ENCODE measurements at regions not wholly inside any gene's neighbourhood (a gene's known extent, or its start where the extent isn't known, plus 50 kb on each side); places are given as distances from the start of the nearest gene placed in this dataset.

DNA sequence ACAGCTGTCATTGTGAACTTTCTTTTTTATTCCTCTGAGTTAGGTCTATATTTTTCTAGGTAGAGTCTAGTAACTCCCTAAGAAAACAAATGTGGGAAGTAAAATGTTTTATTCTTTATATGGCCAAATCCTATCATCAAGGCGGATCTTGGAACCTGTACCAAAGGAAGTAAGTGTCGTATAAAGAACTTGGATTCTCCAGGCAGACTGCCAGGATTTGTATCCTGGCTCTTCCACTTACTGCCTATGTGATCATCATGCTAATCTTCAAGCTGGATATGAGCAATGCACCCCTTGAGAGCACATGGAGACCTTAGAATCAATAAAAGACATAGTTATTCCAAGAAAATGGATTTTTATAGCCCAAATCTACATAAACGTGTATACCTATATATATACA, 286.5 kb downstream of the PCDH17 start:
- DNase-seq, result no peak

DNA sequence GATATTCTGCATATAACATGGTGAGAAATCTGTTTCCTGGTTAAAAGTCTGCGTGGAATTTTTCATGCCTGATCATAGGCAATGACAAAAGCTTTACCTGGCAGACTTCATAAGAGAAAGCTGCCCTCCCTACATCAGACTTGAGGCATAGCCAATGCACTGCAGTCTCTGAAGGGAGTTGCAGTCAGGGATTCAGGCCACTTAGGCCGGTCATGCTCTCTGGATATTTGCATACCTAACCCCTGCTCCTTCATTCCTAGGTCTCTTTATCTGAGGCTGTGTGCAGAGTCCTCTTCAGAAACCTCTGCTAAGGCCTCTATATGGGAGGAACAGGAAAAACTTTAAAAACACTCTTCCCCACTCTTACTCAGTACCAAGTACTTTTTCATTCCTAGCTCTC, 287.4 kb downstream of the PCDH17 start:
- DNase-seq, result no peak

DNA sequence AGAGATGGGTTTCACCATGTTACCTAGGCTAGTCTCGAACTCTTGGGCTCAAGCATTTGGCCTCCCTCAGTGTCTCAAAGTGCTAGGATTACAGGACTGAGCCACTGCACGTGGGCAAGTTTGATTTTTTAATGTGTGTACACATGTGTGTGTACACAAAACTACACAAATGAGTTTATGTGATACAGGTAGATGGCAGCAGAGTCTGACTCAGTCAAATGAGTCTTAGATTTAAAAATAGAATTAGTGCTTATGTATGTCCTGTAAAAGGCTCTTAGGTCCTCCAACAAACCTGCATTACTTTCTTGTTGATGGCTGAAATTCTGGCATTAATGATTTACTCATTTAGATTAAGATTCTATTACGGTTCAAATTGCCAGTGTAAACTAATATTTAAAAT, 293.7 kb downstream of the PCDH17 start:
- no peak for DNase-seq

DNA sequence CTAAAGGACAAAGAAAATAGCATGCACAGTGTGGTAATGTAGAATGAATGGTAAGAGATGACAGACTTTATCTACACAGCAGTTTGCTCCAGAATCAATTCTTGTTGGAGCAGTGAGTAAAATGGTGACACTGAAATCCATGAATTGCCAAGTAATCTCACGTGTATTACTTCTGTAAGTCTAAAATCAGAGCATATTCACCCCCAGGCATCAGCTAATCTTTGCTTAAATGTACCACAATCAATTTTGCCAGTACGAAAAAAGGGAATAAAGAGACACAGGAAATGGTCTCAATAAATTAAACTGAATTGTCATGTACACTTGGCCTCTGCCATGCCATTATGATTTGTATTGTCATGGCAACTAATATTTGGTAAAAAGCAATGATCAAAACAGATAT, 294.2 kb downstream of the PCDH17 start:
- no peak for DNase-seq

DNA sequence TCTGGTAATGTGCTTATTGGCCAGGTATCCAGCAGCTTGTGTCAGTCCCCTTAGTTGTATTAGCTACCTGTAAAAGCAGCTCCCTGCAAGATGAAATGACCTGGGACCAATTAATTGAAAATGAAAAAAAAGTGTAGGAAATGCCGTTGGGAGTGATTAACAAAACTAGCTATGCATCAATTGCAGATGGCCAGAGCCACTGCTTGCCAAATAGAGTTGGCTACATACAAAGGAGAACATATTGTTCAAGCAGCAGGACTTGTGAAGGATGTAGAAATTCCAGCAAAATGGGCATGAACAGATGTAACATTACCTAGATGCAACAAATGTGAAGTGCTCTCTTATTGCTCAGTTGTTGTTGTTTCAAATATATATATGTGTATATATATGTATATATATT, 300.5 kb downstream of the PCDH17 start:
- no peak for DNase-seq

DNA sequence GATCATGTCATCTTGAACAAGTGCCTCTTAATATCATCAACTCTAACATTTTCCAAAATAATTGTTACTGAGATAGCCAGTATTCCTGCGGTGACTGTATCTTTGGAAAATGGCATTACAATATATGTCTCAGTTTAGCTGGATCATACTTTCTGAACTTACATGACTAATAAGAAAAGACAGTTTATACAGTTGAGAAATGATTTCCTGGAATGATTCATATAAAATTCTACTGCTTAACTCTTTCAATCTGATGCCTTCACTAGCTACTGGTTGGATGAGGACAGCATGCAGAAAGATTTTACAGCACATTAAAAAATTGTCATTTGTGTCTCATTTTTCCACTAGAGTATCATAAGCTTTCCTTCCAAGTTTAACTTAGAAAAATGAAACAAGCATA, 302.1 kb downstream of the PCDH17 start:
- no peak for DNase-seq

DNA sequence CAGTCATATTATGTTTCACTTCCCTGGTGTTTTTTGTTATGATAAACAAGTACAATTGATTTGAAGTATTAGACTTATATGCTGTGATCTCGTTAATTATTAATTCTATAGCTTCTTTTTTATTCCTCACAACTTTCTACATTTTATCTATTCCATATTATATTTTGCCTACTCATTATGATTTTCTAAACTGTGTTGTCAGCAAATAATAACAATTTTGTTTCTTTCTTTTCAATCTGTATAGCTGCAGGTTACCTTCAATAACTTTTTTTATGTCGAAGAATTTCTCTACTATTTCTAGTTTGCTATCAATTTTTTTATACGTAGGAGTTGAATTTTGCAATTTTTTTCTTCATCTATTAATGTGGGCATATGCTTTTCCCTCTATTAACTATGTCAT, 304.4 kb downstream of the PCDH17 start:
- no peak for DNase-seq

DNA sequence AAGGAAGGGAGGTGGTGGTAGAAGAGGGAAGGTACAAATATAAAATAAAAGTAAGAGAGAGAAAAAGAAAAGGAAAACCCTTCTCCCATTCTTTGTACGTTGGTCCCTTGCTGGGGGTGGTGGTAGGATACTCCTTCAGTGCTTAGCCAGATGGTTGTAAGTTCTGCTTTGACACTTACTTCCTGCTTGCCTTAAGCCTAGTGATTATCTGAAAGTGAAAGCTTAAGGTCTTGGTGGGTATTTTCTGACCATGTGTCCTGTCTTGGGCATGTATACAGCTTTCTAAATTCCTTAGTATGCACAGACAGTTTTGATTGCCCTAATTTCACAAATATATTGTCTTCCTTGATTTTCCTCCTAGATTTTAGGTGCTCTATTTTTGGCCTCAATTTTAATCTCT, 314.8 kb downstream of the PCDH17 start:
- DNase-seq, result no peak

DNA sequence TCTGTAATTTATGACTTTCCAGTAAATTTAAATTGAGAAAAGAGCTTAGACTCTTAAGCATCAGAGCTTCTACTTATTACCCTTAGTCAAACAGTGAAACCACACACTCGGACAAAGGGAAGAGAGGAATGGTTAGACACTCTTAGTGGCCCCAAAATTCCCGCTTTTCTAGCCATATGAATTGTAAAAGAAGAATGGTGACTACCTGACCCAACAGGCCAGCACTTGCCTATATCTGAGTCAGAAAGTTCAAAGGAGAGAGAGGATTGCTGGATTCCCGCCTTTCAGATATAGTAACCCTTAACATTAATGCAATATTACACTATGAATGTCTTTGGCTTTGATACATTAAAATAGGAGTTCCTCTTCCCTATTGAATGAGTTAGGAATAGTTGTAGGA, 317.3 kb downstream of the PCDH17 start:
- no peak for DNase-seq

DNA sequence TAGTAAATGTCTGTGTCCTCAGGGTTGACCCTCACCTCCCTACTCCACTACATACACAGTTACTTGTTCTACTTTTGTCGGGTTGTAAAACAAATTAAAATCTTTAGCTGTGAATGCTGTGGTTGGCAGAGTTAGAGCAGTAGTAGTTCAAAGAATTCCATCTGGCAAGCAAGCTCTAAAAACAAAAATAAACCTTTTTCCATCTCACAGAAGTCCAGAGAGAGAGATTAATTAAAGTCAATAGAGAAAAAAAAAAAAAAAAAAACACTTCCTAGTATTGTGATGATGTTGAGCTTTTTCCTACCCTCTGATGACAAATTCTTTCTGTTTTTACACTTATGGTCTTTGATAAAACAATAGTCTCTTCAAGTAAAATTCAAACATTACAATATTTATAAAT, 338.4 kb downstream of the PCDH17 start:
- DNase-seq, result no peak

DNA sequence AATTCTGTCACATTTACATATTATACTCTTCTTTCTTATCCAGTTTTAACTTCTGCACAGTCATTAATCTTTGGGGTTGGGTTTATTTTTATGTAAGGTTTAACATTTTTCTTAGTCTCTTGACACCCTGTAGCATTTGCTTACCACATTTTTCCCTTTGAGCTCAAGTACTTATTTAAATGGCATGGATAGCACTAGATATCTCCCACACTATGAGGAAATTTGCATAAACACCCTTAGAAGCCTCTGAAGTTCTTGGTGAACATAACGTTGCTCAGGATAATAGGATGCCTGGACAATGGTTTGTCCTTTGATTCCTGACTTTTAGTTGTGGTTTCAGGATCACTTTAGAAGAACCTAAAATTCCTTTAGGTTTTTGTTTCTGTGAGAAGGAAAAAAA, 338.9 kb downstream of the PCDH17 start:
- DNase-seq, result no peak

DNA sequence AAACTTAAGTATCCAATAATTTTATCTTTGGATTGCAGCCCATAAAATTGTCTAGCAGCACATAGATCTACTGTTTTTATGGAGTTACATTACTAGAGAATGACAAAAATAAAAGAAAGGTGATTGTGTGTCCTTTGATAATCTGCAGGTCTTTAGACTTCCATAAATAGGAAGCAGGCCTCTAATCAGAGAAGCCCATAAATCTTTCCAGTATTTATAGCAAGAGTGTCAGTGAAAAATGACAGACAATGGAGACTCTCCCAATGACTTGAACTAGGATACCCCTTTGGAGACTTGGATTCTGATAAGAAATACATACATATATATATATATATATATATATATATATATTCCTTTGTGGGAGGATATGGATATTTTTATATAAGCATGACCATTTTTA, 351.2 kb downstream of the PCDH17 start:
- DNase-seq, result no peak

DNA sequence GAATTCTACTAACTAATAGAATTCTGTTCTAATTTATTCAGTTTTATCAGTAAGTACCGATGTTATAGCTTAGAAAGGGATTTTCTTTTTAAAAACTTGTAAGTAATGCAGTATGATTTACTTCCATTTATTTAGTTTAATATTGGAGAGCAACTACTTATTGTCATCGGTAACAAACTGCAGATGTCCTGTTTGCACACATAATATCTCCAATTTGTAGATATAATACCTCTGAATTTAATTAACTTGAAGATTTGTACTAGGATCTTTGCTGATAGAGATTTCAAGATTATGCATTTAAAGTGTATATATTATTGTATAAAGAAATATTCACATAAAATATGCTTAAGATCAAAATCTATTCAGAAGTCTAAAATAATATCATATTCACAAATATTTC, 356.7 kb downstream of the PCDH17 start:
- no peak for DNase-seq

DNA sequence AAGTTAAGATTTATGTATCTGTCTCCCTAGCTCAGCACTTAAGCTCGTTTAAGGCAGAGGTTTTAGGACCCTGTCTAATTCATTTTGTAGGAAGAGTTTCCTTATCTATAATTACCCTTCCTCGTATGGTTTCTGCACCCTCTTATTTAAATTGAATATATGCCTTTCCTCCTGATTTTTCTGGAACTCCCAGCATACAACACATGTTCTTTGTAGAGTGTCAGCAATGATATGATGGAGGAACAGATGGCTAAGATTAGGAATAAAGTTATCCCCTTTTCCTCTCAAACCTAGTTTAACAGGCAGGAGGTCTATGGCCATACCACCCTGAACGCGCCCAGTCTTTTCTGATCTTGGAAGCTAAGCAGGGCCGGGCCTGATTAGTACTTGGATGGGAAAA, 359.5 kb downstream of the PCDH17 start:
- DNase-seq, result no peak

DNA sequence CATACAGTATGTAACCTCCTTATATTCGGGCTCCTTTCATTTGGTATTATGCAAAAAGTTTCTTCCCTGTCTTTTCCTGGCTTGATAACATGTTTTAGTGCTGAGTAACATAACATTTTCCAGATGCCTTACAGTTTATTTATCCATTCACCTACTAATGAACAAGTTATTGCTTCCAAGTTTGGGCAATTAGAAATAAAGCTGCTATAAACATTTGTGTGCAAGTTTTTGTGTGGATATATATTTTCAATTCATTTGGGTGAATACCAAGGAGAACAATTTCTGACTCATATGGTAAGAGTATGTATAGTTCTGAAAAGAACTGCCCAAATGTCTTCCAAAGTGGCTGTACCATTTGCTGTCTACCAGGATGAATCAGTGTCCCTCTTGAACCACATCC, 360.9 kb downstream of the PCDH17 start:
- DNase-seq, result no peak

DNA sequence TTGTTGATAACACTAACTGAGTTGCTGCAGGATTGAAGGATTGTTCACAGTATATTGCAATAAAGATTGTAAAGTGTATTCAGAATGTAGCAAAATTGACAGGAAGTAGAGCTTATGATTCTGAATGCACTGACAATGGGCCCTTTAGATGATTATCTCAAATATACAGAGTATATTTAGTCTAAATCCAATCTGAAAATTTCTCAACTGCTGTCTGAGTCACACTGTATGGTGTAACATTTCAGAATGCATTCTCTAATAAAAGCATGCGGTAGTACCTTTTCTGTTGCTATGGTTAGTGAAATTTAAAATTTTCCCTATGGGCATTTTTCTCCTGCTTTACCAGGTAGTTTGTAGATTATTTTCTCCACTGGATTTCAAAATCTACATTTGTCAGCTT, 365.2 kb downstream of the PCDH17 start:
- no peak for DNase-seq

DNA sequence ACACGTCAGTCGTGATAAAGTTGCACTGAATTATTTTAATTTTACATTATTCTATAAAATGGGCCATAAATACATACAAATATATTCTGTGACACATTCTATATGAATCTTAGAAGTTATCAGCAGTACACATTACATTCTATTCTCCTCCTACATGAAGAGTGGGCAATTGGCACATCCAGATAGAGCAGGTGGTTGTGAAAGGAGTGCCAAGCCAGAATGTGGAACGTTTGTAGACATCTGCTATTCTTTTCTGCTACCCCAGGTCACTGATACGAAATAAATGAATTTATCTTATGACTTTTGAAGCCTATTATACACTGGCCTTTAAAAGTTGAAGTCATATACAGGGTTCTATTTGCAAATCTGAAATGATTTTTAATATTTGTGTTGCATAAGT, 373.2 kb downstream of the PCDH17 start:
- no peak for DNase-seq

DNA sequence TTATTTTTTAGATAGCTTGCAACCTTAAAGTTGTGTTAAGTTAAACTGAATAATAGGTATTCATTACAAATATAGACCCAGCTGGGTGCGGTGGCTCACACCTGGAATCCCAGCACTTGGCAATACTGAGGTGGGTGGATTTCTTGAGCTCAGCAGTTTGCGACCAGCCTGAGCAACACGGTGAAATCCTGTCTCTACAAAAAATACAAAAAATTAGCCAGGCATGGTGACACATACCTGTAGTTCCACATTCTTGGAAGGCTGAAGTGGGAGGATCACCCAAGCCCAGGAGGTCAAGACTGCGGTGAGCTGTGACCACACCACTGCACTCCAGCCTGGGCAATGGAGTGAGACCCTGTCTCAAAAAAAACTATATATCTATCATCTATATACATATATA, 386.5 kb downstream of the PCDH17 start:
- DNase-seq, result no peak

DNA sequence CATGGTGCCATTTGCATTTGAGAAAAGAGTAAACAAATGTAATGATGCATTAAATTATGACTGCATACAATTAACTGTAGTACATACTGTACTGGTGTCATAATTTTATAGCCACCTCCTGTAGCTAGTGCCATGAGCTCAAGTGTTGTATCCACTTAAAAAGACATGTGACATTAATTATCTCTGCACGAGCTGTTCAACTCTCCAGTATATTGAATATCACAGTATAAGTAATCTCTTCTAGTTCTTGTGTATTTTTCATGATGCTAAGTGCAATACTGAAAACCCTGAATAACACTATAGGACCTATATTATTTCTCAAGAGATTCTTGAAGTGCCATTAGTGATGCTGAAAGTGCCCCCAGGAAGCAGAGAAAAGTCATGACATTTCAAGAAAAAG, 387.3 kb downstream of the PCDH17 start:
- no peak for DNase-seq

DNA sequence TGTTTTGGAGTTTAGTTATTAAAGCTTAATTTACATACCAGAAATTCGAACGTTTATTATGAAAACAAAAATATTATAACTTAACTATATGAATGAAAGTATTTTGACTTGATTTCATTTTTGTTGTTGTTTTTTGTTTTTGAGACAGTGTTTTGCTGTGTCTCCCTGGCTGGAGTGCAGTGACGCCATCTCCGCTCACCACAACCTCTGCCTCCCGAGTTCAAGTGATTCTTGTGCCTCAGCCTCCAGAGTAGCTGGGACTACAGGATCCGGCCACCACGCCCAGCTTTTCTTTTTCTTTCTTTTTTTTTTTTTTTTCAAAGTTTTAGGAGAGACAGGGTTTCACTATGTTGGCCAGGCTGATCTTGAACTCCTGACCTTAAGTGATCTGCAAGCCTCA, 392.6 kb downstream of the PCDH17 start:
- DNase-seq, result no peak

DNA sequence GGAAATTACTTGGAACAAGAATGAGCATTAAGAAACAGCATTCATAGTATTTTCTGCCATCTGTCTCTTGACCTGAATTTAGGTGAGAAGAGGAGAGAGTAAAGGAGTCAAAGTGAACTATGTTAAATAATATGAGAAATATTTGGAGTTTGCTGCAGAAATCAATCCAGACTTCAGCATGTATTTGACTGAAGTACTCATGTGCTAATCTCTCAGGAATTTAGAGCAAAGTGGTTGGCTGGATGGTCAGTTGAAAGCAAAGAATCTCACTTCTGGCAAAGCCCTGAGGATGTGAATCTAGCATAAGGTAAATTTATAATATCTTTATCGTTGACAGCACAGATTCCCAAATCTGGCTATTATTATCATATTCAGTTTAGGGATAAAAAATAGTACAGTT, 394.3 kb downstream of the PCDH17 start:
- DNase-seq, result no peak

DNA sequence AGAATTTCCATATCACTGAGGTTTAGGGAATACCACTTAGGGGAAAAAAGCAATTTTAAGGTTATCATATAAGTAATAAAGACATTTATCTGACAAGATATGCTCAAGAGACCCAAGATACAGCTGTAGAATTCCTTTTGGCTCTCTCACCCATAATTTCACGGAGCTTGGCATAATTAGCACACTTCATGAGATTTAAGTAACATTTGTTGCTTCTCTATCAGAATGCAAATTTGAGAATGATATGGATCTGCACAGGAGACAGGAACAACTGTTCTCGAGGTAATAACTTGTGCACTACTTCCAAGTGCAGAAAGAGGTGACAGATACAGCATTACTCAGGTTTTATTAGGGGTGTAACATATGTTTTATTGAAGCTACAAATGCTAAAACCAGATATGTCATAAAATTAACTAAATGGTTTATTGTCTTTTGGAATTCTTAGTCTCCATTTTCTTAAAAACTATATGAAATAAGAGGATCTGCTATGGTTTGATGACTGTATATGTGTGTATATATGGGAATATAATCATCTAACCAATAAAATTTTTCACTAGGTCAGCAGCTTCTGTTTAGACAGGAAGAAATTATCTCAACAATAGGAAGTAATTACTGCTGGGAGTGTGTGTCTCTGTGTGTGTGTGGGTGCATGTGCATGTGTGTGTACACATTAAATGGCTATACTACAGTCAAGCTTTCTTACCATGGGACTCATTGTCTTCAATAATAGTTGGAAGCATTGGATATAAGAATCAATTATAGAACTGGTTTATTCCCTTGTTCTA, 401.3 kb downstream of the PCDH17 start:
- DNase-seq, result no peak

DNA sequence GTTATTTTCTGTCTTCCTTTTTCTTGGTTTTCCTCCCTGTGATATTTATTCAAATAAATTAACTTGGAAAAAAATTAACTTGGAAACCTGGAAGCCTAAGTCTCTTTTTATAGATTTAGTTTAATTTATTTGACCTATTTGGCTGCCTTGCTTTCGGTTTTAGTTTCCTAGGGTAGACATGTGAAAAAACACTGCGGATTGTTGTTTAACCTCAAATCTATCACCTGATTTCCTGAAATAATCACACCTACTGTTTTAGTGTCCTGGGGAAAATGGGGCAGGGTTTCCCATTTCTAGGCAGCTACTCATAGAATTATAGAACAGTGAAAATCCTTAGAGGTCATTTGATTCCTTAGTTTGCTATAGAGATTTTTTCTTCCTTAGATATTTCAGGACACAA, 412.4 kb downstream of the PCDH17 start:
- DNase-seq, result no peak

DNA sequence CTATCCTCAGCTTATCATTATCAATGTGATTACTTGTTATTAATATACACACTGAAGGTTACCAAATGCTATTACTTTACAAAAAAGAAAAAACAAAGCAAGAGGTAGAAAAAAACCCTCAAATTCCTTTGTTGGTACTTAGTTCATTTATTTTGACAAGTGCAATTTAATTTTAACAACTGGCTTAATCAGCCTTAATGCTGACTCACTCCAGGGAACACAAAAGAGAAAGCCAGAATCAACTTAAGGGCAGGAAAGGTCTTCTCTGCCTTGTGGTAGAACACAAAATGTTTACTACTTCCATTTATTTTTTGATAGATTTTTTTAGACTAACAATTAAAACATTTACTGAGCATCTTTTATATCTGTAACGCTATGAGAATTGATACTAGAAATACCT, 417.1 kb downstream of the PCDH17 start:
- no peak for DNase-seq

DNA sequence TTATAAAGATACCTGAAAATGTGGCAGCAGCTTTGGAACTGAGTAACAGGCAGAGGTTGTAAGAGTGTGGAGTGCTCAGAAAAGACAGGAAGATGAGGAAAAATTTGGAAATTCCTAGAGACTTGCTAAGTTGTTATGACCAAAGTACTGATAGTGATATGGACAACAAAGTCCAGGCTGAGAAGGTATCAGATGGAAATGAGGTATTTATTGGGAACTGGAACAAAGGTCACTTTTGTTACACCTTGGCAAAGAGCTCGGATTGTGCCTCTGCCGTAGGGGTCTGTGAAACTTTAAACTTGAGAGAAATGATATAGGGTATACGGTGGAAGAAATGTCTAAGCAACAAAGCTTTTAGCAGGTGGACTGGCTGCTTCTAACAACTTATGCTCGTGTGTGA, 419.9 kb downstream of the PCDH17 start:
- no peak for DNase-seq
